ENCODE measurements at regions not wholly inside any gene's neighbourhood (a gene's known extent, or its start where the extent isn't known, plus 50 kb on each side); places are given as distances from the start of the nearest gene placed in this dataset.

DNA sequence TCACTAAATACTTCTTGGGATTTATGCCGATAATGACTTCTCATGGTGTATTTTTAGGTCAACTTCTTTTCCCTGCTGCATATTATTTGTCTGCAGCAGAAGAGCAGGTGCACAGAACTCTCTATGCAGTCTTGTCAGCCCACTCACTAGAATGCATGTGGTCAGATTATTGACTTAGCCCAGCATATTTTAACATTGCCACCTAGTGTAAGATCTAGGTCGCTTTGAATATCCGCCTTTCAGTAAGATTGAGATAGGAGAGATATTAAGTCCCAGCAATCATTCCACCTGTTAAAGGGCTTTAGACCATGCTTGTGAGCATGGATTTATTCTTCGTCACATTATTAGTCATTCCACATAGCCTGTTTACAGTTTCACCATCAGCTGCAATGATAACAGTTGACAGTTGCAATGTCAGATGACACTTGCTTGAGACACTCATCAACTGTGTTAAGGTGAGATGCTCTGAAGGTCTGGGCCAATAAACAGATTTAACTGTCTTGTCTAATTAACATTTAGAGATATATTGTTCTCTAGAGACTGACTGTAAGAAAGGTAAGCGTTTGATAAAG, 491.7 kb downstream of the ARL4A start:
- TF ChIP-seq, protein P1, sequence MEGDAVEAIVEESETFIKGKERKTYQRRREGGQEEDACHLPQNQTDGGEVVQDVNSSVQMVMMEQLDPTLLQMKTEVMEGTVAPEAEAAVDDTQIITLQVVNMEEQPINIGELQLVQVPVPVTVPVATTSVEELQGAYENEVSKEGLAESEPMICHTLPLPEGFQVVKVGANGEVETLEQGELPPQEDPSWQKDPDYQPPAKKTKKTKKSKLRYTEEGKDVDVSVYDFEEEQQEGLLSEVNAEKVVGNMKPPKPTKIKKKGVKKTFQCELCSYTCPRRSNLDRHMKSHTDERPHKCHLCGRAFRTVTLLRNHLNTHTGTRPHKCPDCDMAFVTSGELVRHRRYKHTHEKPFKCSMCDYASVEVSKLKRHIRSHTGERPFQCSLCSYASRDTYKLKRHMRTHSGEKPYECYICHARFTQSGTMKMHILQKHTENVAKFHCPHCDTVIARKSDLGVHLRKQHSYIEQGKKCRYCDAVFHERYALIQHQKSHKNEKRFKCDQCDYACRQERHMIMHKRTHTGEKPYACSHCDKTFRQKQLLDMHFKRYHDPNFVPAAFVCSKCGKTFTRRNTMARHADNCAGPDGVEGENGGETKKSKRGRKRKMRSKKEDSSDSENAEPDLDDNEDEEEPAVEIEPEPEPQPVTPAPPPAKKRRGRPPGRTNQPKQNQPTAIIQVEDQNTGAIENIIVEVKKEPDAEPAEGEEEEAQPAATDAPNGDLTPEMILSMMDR (IDR thresholded peaks at IDR 0.05; ENCODE audit: low read depth, low read length, missing input control): no peak
- TF ChIP-seq EGR1 (IDR thresholded peaks at IDR 0.05; ENCODE audit: low read depth in 2 of 2) (no peak), YY1 (IDR thresholded peaks at IDR 0.05) (no peak), SP1 (IDR thresholded peaks at IDR 0.05) (no peak), RAD21 (IDR thresholded peaks at IDR 0.05) (peak; percentile 59 to 71), FOXA2 (IDR thresholded peaks at IDR 0.05) (no peak), TAF1 (conservative IDR thresholded peaks at IDR 0.05) (no peak), HNF4G (IDR thresholded peaks at IDR 0.05) (no peak), JUND (IDR thresholded peaks at IDR 0.05) (no peak), GABPA (IDR thresholded peaks at IDR 0.05 in 1 of 2, conservative IDR thresholded peaks at IDR 0.05 in 1 of 2) (no peak)
- TF ChIP-seq, protein P2, sequence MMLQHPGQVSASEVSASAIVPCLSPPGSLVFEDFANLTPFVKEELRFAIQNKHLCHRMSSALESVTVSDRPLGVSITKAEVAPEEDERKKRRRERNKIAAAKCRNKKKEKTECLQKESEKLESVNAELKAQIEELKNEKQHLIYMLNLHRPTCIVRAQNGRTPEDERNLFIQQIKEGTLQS (IDR thresholded peaks at IDR 0.05): no peak
- TF ChIP-seq, protein P3, sequence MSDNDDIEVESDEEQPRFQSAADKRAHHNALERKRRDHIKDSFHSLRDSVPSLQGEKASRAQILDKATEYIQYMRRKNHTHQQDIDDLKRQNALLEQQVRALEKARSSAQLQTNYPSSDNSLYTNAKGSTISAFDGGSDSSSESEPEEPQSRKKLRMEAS (IDR thresholded peaks at IDR 0.05): no peak
- TF ChIP-seq, protein P4, sequence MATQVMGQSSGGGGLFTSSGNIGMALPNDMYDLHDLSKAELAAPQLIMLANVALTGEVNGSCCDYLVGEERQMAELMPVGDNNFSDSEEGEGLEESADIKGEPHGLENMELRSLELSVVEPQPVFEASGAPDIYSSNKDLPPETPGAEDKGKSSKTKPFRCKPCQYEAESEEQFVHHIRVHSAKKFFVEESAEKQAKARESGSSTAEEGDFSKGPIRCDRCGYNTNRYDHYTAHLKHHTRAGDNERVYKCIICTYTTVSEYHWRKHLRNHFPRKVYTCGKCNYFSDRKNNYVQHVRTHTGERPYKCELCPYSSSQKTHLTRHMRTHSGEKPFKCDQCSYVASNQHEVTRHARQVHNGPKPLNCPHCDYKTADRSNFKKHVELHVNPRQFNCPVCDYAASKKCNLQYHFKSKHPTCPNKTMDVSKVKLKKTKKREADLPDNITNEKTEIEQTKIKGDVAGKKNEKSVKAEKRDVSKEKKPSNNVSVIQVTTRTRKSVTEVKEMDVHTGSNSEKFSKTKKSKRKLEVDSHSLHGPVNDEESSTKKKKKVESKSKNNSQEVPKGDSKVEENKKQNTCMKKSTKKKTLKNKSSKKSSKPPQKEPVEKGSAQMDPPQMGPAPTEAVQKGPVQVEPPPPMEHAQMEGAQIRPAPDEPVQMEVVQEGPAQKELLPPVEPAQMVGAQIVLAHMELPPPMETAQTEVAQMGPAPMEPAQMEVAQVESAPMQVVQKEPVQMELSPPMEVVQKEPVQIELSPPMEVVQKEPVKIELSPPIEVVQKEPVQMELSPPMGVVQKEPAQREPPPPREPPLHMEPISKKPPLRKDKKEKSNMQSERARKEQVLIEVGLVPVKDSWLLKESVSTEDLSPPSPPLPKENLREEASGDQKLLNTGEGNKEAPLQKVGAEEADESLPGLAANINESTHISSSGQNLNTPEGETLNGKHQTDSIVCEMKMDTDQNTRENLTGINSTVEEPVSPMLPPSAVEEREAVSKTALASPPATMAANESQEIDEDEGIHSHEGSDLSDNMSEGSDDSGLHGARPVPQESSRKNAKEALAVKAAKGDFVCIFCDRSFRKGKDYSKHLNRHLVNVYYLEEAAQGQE (IDR thresholded peaks at IDR 0.05): no peak
- TF ChIP-seq, protein P5, sequence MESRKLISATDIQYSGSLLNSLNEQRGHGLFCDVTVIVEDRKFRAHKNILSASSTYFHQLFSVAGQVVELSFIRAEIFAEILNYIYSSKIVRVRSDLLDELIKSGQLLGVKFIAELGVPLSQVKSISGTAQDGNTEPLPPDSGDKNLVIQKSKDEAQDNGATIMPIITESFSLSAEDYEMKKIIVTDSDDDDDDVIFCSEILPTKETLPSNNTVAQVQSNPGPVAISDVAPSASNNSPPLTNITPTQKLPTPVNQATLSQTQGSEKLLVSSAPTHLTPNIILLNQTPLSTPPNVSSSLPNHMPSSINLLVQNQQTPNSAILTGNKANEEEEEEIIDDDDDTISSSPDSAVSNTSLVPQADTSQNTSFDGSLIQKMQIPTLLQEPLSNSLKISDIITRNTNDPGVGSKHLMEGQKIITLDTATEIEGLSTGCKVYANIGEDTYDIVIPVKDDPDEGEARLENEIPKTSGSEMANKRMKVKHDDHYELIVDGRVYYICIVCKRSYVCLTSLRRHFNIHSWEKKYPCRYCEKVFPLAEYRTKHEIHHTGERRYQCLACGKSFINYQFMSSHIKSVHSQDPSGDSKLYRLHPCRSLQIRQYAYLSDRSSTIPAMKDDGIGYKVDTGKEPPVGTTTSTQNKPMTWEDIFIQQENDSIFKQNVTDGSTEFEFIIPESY (IDR thresholded peaks at IDR 0.05): no peak

Data from liver (tissue), 3 donors.